CD4-positive, alpha-beta T cell (primary cell): ENCODE measurements at regions not wholly inside any gene's neighbourhood (a gene's known extent, or its start where the extent isn't known, plus 50 kb on each side); places are given as distances from the start of the nearest gene placed in this dataset.
"Not testable (repeated sequence)": the region's sequence is repeated elsewhere in the genome, so short reads cannot be mapped to it uniquely, and the experiment has no call there.

Experiments used
- ATAC-seq: fragments of 200-7000 bp; cut with Tn5 transposase; one replicate; pipeline ENCODE4 v1.10.0; 2022; ENCODE audit warnings: mild to moderate bottlenecking; ENCODE audit not compliant: poor library complexity
- CTCF ChIA-PET: fragments of 350-600 bp; sonication (Branson Sonifier 250); formaldehyde crosslinking; loops from one replicate; lab custom pipeline; 2021; ENCODE audit warnings: antibody characterized with exemption, inconsistent platforms; lab: Charles Lee
- POLR2A ChIA-PET: fragments of 350-600 bp; sonication (Branson Sonifier 250); formaldehyde crosslinking; loops from one replicate; lab custom pipeline; 2021; ENCODE audit warnings: antibody characterized with exemption, inconsistent platforms; lab: Charles Lee
- DNase-seq, 14 experiments: peaks; one replicate each; pipeline ENCODE4 v3.0.0-alpha.2; 2013 to 2020; ENCODE audit warnings: mixed read lengths in 2 of 14
- H3K27ac ChIP-seq, 2 donors: one replicate each; pipeline versions ENCODE4 v1.5.1 to v1.7.0; 2013; ENCODE audit warnings: low read length in 2 of 2, low read depth in 1 of 2, mild to moderate bottlenecking in 1 of 2
- H3K27me3 ChIP-seq, 2 experiments: 1 replicate in 1 of 2; 2 replicates in 1 of 2; pipeline versions ENCODE4 v1.6.1 to v1.7.0; 2013; ENCODE audit warnings: low read length in 2 of 2, control low read depth in 1 of 2, mild to moderate bottlenecking in 1 of 2, moderate library complexity in 1 of 2; ENCODE audit not compliant: insufficient read depth in 2 of 2, control insufficient read depth in 1 of 2
- H3K36me3 ChIP-seq: one replicate; pipeline ENCODE4 v1.6.1; 2013; ENCODE audit warnings: low read length, control low read depth; ENCODE audit not compliant: insufficient read depth
- H3K4me1 ChIP-seq: one replicate; pipeline ENCODE4 v1.6.1; 2013; ENCODE audit warnings: low read length, control low read depth; ENCODE audit not compliant: insufficient read depth
- H3K4me3 ChIP-seq: one replicate; pipeline ENCODE4 v1.5.1; 2013; ENCODE audit warnings: mild to moderate bottlenecking, low read length, moderate library complexity
- H3K9me3 ChIP-seq, 2 experiments: 1 replicate in 1 of 2; 2 replicates in 1 of 2; pipeline versions ENCODE4 v1.6.1 to v1.7.0; 2013; ENCODE audit warnings: low read length in 2 of 2, mild to moderate bottlenecking in 2 of 2, control low read depth in 1 of 2, moderate library complexity in 1 of 2; ENCODE audit not compliant: control insufficient read depth in 1 of 2, insufficient read depth in 1 of 2
- H3K27ac Mint-ChIP-seq: one replicate; pipeline ENCODE4 v1.8.0; 2020; ENCODE audit warnings: mixed read lengths
- H3K27me3 Mint-ChIP-seq: one replicate; pipeline ENCODE4 v1.8.0; 2021; ENCODE audit warnings: mixed read lengths
- H3K36me3 Mint-ChIP-seq: one replicate; pipeline ENCODE4 v1.8.0; 2021; ENCODE audit warnings: low read depth, mixed read lengths
- H3K4me1 Mint-ChIP-seq: one replicate; pipeline ENCODE4 v1.8.0; 2021; ENCODE audit warnings: low read depth, mixed read lengths
- H3K4me3 Mint-ChIP-seq: one replicate; pipeline ENCODE4 v1.8.0; 2020; ENCODE audit warnings: mild to moderate bottlenecking, mixed read lengths
- H3K9me3 Mint-ChIP-seq: one replicate; pipeline ENCODE4 v1.8.0; 2020; ENCODE audit warnings: mixed read lengths
- CTCF ChIP-seq: fragments of 200-600 bp; IDR thresholded peaks from one replicate; pipeline ENCODE4 v1.8.0; 2022; ENCODE audit warnings: antibody characterized with exemption, mild to moderate bottlenecking
- intact Hi-C, 2 experiments: fragments of 100-400 bp; cut with DNase I in 1 of 2; cut with micrococcal nuclease in 1 of 2; formaldehyde crosslinking; loops; one replicate each; pipeline versions ENCODE4 v1.15.1 to v1.9.0; 2023 to 2025; cut with DNase I, micrococcal nuclease

GRCh38 chr15:77902921-77903760, 174.4 kb downstream of the TBC1D2B start:
- TF ChIP-seq CTCF: peak; percentile 54
- H3K27ac ChIP-seq, H3K4me1 ChIP-seq, H3K36me3 Mint-ChIP-seq, CTCF ChIA-PET, POLR2A ChIA-PET, H3K4me3 ChIP-seq, H3K4me3 Mint-ChIP-seq, H3K27me3 ChIP-seq, H3K27me3 Mint-ChIP-seq, H3K27ac Mint-ChIP-seq, H3K9me3 Mint-ChIP-seq, H3K36me3 ChIP-seq, H3K4me1 Mint-ChIP-seq, intact Hi-C loops, ATAC-seq, H3K9me3 ChIP-seq: not testable (repeated sequence)
- DNase-seq: peak in 5 of 14 experiments; percentile 4 to 45 (median 35)

GRCh38 chr15:77901921-77902750, 175.4 kb downstream of the TBC1D2B start:
- intact Hi-C loops: no loop called here
- no peaks in the 10 kb centered on the region for H3K9me3 Mint-ChIP-seq
- Histone ChIP-seq H3K27me3 (no peaks in the 10 kb centered on the region), H3K4me3 (no peak overlapping the region), H3K36me3 (no peaks in the 10 kb centered on the region), H3K4me1 (no peaks in the 10 kb centered on the region), H3K27ac (no peak overlapping the region), H3K9me3 (peaks cover 0 to 4% of the 10 kb centered on the region in 2 experiments)
- DNase-seq: no peak
- H3K4me1 Mint-ChIP-seq: no peaks in the 10 kb centered on the region
- TF ChIP-seq CTCF: no peak
- no peaks in the 10 kb centered on the region for H3K36me3 Mint-ChIP-seq
- peaks cover 3% of the 10 kb centered on the region for H3K27me3 Mint-ChIP-seq
- ChIA-PET POLR2A (no interaction called here), CTCF (no interaction called here)
- ATAC-seq: no peak
- H3K4me3 Mint-ChIP-seq: no peak overlapping the region
- no peak overlapping the region for H3K27ac Mint-ChIP-seq

GRCh38 chr15:77901251-77901881, 176.1 kb downstream of the TBC1D2B start:
- intact Hi-C loops: no loop called here
- no peak overlapping the region for H3K4me3 Mint-ChIP-seq
- ATAC-seq: no peak

GRCh38 chr15:77900331-77900963, 177.1 kb downstream of the TBC1D2B start:
- ATAC-seq: peak; percentile 63
- H3K4me3 Mint-ChIP-seq, POLR2A ChIA-PET, CTCF ChIA-PET, H3K9me3 ChIP-seq, H3K27ac ChIP-seq, H3K27me3 Mint-ChIP-seq, H3K36me3 Mint-ChIP-seq, H3K27me3 ChIP-seq, H3K4me3 ChIP-seq, intact Hi-C loops, H3K27ac Mint-ChIP-seq, H3K9me3 Mint-ChIP-seq, H3K4me1 Mint-ChIP-seq, H3K4me1 ChIP-seq, H3K36me3 ChIP-seq: not testable (repeated sequence)
- peak in 10 of 14 experiments; percentile 13 to 57 (median 26) for DNase-seq

More at GRCh38 chr15:77901251-77901881, 176.1 kb downstream of the TBC1D2B start:
- Mint-ChIP-seq H3K27ac (no peak overlapping the region), H3K9me3 (no peaks in the 10 kb centered on the region), H3K36me3 (no peaks in the 10 kb centered on the region), H3K27me3 (no peaks in the 10 kb centered on the region), H3K4me1 (no peaks in the 10 kb centered on the region)
- ChIA-PET CTCF (no interaction called here), POLR2A (no interaction called here)
- H3K4me3 ChIP-seq: no peak overlapping the region
- DNase-seq: no peak
- peaks cover 0 to 4% of the 10 kb centered on the region in 2 experiments for H3K9me3 ChIP-seq
- no peak overlapping the region for H3K27ac ChIP-seq
- H3K27me3 ChIP-seq: no peaks in the 10 kb centered on the region
- no peaks in the 10 kb centered on the region for H3K4me1 ChIP-seq
- no peak for TF ChIP-seq CTCF
- H3K36me3 ChIP-seq: no peaks in the 10 kb centered on the region
